CMK (cell line): ENCODE measurements at regions not wholly inside any gene's neighbourhood (a gene's known extent, or its start where the extent isn't known, plus 50 kb on each side); places are given as distances from the start of the nearest gene placed in this dataset.
A peak's percentile ranks its signal among the peaks of the same experiment; 100 is the strongest.

Experiments used
- DNase-seq: peaks from one replicate; pipeline ENCODE4 v3.0.0-alpha.2; 2010; ENCODE audit warnings: low read depth

GRCh38 chr5:14017904-14018303, 73.4 kb upstream of the DNAH5 start:
- DNase-seq = no peak

- no peak for DNase-seq
Observed at GRCh38 chr5:14016549-14016948, 72.1 kb upstream of the DNAH5 start.

- peak; percentile 63 for DNase-seq
Observed at GRCh38 chr5:14011089-14012020, 66.9 kb upstream of the DNAH5 start.

- no peak for DNase-seq
Observed at GRCh38 chr5:14009575-14009974, 65.1 kb upstream of the DNAH5 start.

DNA sequence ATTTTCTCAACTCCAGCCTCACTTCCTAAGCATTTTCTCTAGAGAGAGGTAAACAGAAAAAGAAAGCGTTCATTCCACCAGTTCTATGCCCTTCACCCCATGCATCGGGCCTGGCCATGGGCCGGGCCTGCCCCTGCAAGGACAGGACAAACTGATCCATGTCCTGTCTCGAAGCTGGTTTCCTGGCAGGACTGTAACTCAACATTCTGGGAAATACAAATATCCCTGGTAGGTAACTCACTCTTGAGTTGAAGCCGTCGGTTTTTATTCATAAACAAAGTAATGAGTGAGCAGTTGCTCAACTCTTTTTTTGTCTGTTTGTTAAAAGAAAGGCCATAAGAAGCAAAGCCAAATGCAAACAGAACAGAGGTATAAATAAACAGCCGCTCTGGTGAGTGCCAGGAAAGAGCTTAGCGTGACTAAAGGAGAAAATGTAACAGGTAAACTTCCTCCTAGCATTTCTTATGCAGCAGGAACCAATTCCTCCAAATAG, 64.4 kb upstream of the DNAH5 start:
- DNase-seq = no peak

DNA sequence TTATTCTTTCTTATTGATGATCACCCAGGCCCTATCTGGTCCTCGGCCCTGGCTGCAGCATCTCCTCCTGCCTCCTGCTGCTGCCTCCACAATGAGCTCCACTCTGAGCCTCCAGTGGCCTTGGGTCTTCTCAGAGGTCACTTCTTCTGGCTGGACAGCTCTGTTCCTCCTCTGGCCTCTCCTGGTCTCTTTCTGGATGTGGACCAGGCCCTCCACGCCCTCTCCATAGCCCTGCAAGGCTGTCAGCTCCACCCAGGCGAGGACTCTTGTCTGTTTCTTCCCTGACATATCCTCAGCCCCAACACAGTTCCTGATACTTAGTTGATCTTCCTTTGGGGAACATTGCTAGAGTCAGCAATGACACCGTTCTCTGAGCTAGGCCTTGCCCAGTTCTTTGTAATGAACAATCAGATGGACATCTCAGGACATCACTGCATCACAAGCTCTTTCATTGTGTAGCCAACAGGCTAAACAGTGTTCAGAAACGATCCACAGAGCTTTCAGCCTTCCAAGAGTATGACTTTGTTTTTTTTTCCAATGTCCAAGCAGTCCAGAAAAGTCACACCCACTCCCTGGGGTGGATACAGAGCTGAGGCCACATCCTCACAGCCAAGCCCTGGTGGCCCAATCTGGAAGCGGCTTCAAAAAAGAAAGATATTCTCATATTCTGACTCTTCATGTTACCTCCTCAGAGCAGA, 62.5 kb upstream of the DNAH5 start:
- no peak for DNase-seq

GRCh38 chr5:14004598-14005394, 60.3 kb upstream of the DNAH5 start:
- DNase-seq = no peak

- DNase-seq = no peak
Observed at GRCh38 chr5:14003936-14004335, 59.4 kb upstream of the DNAH5 start.

GRCh38 chr5:14003513-14003912, 59.0 kb upstream of the DNAH5 start:
- no peak for DNase-seq

GRCh38 chr5:13998254-13998653, 53.8 kb upstream of the DNAH5 start:
- no peak for DNase-seq

DNA sequence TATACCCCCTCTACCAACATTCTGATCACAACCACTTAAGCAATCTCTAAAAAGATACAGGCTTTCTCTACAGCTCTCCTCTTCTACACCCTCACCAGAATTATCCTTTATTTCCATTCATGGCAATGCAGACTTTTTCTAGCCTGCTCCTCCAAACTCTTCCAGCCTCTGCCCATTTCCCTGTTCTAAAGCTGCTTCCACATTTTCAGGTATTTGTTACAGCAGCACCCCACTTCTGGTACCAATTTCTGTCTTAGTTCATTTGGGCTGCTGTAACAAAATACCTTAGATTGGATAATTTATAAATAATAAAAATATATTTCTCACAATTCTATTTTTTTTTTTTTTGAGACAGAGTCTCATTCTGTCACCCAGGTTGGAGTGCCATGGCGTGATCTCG, 53.0 kb upstream of the DNAH5 start:
- no peak for DNase-seq

- no peak for DNase-seq
Observed at GRCh38 chr5:13994621-13995253, 50.2 kb upstream of the DNAH5 start.
